HUES64 (cell line): ENCODE measurements at regions not wholly inside any gene's neighbourhood (a gene's known extent, or its start where the extent isn't known, plus 50 kb on each side); places are given as distances from the start of the nearest gene placed in this dataset.

Experiments
- H3K27ac ChIP-seq: 2 replicates; pipeline ENCODE4 v1.7.0; 2013; ENCODE audit warnings: low read depth, low read length, inconsistent platforms
- H3K27me3 ChIP-seq: 2 replicates; pipeline ENCODE4 v1.6.1; 2013; ENCODE audit warnings: mild to moderate bottlenecking, low read length; ENCODE audit not compliant: insufficient read depth
- H3K36me3 ChIP-seq: 2 replicates; pipeline ENCODE4 v1.6.1; 2013; ENCODE audit warnings: mild to moderate bottlenecking, low read length; ENCODE audit not compliant: insufficient read depth
- H3K4me1 ChIP-seq: 2 replicates; pipeline ENCODE4 v1.6.1; 2013; ENCODE audit warnings: mild to moderate bottlenecking, low read length, moderate library complexity; ENCODE audit not compliant: insufficient read depth
- H3K4me3 ChIP-seq: 2 replicates; pipeline ENCODE4 v1.5.1; 2013; ENCODE audit warnings: mild to moderate bottlenecking, low read length, moderate library complexity
- H3K9ac ChIP-seq: 2 replicates; pipeline ENCODE4 v1.6.1; 2013; ENCODE audit warnings: mild to moderate bottlenecking, low read depth, low read length
- H3K9me3 ChIP-seq: 2 replicates; pipeline ENCODE4 v1.6.1; 2013; ENCODE audit warnings: low read depth, low read length; ENCODE audit not compliant: insufficient read depth
- WGBS: fragments of 150-250, 120-280 bp; methylation state at CpG from one replicate; pipeline ENCODE4 v1.1.7; 2013; ENCODE audit warnings: missing lambda C conversion rate; 5-methylcytosine and 5-hydroxymethylcytosine counted together

DNA sequence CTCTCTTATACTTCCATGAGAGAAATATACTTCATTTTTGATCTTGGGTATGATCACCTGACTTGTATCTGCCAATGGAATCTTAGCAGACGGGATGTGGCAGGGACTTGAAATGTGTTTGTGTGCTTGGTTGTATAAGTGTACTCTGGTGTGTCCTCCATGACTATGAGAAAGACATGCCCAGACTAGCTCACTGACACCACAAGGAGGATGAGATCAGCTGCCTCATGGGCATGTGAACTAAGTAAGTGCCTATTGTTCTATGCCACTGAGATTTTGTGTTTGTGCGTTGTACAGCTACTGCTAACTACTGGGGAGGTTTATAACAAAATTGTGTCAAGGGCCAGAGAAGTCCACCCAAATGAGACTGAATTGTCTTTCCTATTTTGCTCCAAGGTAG lies 402.2 kb upstream of the SALL1 start:
- Histone ChIP-seq H3K27ac (no peak overlapping the region), H3K4me3 (no peak overlapping the region), H3K27me3 (no peaks in the 10 kb centered on the region), H3K9me3 (no peaks in the 10 kb centered on the region), H3K4me1 (no peaks in the 10 kb centered on the region), H3K9ac (no peak overlapping the region), H3K36me3 (no peaks in the 10 kb centered on the region)
- WGBS = 97% methylated on average over 2 of the region's 2 CpGs

DNA sequence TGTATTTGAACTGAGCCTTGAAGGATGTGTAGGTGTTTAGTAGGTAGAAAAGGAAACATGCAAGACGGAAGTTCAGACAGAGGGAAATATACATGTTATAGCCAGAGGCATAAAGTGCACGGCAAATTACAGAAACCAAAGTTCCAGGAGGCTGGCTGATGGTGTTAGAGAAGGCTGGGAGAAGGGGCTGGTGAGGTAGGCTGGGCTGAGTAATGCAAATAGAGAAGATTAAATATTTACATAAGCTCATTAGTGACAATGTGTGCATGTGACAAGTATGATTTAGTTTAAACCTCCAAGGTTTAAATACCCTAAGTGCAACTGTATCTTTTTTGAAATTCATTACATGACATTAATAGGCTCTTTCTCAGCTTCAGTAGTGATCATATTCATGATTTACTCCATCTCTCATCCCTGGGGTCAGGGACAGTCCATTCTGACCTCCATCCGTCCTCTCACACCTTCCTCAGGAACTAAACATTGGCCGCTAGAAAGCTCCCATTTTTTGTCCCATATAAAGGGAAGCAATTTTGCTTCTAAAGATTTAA lies 399.8 kb upstream of the SALL1 start:
- Histone ChIP-seq H3K4me1 (peaks cover 5% of the 10 kb centered on the region), H3K27me3 (no peaks in the 10 kb centered on the region), H3K4me3 (no peak overlapping the region), H3K36me3 (no peaks in the 10 kb centered on the region), H3K9ac (no peak overlapping the region), H3K27ac (no peak overlapping the region), H3K9me3 (no peaks in the 10 kb centered on the region)
- 88% methylated on average over 4 of the region's 4 CpGs for WGBS

DNA sequence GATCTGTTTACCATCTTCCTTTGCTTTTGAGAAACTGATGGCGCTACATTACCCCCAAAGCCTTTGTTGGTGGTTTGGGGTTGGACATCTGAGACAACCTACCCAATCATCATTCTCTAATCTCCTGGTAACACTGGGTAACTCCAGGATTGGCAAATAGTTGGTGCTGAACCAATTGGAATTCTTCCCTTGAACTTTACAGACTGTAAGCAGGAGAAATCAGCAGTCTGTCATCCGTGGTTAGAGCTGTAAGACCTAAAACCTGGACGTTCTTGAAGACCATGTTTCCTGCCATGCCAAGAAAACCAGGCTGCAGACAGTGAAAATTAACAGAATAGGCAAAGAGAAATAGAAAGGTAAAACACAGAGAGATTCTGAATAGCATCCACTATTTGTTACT lies 398.8 kb upstream of the SALL1 start:
- Histone ChIP-seq H3K27ac (no peak overlapping the region), H3K4me3 (no peak overlapping the region), H3K9ac (no peak overlapping the region), H3K36me3 (no peaks in the 10 kb centered on the region), H3K4me1 (peaks cover 15% of the 10 kb centered on the region), H3K27me3 (no peaks in the 10 kb centered on the region), H3K9me3 (no peaks in the 10 kb centered on the region)
- 82% methylated on average over 2 of the region's 3 CpGs for WGBS

DNA sequence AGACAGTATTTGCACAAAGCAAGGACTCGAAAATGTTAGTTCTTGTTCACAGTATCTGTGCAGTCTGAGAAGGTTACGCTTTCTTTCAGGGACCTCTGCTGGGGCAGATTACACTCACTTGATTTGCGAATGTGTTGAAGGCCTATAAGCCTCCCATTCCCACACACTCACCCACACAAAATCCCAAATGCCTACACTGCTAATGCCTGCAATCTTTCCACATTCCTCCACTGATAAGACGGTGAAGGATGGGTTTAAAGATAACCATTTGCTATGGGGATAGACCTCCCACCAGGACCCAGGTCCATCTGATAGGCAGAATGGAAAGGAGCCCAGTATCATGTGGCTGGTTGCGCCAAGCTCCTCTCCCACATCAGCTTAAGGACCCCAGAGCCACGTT lies 394.9 kb upstream of the SALL1 start:
- Histone ChIP-seq H3K27ac (peak overlapping the region; percentile 92; the same call in 1 of the 2 replicates), H3K36me3 (no peaks in the 10 kb centered on the region), H3K9ac (no peak overlapping the region)

DNA sequence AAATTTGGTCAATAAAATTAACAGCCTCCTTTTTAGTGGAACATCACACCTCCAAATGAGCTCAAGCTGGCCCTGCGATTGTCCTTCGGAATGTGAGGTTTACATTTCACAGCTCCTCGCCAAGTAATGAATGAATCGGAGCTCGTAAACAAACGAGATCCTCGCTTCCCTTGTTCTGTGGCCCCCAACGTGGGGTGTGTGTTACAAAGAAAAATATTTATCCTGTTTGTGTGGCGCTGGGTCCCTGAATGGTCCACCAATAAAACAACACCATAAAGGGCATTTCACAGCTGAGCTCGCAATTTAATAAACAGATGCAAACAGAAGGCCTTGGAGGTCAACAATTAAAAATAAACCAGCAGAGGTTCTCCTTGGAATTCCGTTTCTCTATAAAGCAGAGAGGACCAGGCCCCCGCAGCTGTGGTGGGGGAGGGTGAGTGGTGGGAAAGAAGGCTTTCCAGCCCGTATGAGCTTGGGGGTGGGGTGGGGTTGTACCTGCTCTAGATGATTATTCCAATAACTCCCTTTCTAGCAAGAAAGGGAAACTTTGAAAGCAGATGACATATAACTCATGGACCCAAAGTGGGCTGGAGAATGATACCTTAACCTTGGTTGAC lies 393.9 kb upstream of the SALL1 start:
- Histone ChIP-seq H3K4me1 (peaks cover 60% of the 10 kb centered on the region), H3K9ac (peak overlapping the region; percentile 56; the same call in 1 of the 2 replicates), H3K36me3 (no peaks in the 10 kb centered on the region), H3K27ac (peak overlapping the region; percentile 92), H3K4me3 (peak overlapping the region; percentile 4; the same call in 1 of the 2 replicates), H3K9me3 (no peaks in the 10 kb centered on the region), H3K27me3 (no peaks in the 10 kb centered on the region)
- 19% methylated on average over 12 of the region's 13 CpGs for WGBS

More for the DNA sequence above, 394.9 kb upstream of the SALL1 start:
- no peaks in the 10 kb centered on the region for H3K9me3 ChIP-seq
- H3K27me3 ChIP-seq = no peaks in the 10 kb centered on the region
- WGBS = 85% methylated on average over 6 of the region's 6 CpGs
- H3K4me3 ChIP-seq = no peak overlapping the region
- peaks cover 54% of the 10 kb centered on the region for H3K4me1 ChIP-seq

DNA sequence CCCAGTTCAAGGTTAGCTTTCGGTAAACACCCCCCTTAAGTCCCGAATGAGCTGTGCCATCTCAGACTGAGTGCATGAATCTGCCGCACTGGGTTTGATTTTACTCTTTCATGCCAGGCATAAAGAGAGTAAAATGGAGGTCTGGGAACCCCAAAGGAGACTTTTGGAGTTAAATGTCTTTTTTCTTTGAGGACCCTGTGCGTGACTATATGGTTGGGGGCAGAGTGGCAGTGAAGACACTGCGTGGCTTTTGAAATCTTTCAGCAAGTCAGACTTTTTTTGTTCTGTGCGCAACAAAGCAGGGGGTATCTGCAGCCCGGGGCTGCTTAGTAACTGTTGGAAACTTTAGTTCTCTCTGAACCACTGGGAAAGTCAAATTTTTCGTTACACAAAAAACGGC lies 392.9 kb upstream of the SALL1 start:
- Histone ChIP-seq H3K27ac (peak overlapping the region; percentile 92), H3K36me3 (no peaks in the 10 kb centered on the region), H3K4me3 (no peak overlapping the region), H3K4me1 (peaks cover 70% of the 10 kb centered on the region), H3K9me3 (no peaks in the 10 kb centered on the region), H3K27me3 (no peaks in the 10 kb centered on the region), H3K9ac (peak overlapping the region; percentile 56)
- 77% methylated on average over 9 of the region's 9 CpGs for WGBS

DNA sequence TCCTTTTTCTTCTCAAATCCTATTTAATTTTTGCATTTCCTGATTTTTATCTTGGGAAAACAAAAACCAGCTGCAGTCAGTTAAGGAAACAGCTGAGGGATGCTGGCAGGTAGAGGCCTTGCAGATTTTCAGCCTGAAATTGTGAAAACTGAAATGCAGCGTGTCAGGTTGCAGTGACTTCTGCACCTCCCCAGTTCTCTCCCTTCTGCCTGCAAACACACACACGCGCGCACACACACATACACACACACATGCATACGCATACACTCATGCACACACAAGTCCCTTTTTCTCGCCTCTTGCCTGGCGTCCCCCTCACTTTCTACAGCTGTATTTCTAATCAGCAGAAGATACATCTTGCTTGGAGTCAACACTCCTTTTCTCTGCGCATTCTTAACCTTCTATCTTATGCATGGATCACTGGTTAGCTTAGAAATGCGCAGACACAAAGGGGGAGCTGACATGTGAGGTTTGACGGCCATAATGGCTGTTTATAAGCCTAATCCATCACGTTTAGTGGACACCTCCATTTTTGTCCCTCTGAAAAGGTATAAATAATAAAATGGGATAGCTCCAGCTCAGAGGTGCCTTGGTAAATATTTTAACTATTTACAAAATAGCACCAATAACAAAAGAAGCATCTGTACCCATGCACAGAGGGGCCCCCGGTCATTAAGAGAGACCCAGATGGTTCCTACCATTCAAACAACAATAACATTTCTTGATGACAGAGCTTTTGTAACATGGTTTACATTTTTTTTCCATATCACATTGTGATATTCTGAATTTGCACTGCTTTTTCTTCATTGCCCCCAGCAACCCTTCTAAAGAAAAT lies 392.1 kb upstream of the SALL1 start:
- no peak overlapping the region for H3K27ac ChIP-seq
- H3K9me3 ChIP-seq = no peaks in the 10 kb centered on the region
- no peak overlapping the region for H3K9ac ChIP-seq
- no peaks in the 10 kb centered on the region for H3K27me3 ChIP-seq
- WGBS = 74% methylated on average over 12 of the region's 12 CpGs
- H3K4me3 ChIP-seq = no peak overlapping the region
- no peaks in the 10 kb centered on the region for H3K36me3 ChIP-seq
- H3K4me1 ChIP-seq = peaks cover 77% of the 10 kb centered on the region

DNA sequence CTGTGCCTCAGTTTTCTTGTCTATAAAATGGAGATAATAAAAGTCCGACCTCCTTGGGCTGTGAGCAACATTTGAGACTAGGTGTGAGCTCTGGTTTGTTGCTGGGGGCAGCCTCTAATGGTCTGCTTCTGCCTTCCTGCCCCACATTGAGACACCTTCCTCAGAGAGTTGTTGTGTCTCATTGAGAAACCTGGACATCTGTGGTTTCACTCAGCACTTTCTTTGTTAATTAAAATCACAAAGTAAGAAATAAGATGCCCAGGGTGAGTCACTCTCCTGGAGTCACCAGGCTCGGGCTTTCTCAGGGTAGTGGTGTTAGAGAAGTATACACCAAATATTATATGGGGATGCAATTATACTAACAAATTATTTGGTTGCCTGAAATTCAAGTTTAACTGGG lies 389.2 kb upstream of the SALL1 start:
- Histone ChIP-seq H3K4me1 (peaks cover 67% of the 10 kb centered on the region), H3K36me3 (no peaks in the 10 kb centered on the region), H3K9ac (no peak overlapping the region), H3K27ac (no peak overlapping the region), H3K9me3 (no peaks in the 10 kb centered on the region), H3K4me3 (no peak overlapping the region), H3K27me3 (no peaks in the 10 kb centered on the region)
- 90% methylated on average over 1 of the region's 2 CpGs for WGBS

DNA sequence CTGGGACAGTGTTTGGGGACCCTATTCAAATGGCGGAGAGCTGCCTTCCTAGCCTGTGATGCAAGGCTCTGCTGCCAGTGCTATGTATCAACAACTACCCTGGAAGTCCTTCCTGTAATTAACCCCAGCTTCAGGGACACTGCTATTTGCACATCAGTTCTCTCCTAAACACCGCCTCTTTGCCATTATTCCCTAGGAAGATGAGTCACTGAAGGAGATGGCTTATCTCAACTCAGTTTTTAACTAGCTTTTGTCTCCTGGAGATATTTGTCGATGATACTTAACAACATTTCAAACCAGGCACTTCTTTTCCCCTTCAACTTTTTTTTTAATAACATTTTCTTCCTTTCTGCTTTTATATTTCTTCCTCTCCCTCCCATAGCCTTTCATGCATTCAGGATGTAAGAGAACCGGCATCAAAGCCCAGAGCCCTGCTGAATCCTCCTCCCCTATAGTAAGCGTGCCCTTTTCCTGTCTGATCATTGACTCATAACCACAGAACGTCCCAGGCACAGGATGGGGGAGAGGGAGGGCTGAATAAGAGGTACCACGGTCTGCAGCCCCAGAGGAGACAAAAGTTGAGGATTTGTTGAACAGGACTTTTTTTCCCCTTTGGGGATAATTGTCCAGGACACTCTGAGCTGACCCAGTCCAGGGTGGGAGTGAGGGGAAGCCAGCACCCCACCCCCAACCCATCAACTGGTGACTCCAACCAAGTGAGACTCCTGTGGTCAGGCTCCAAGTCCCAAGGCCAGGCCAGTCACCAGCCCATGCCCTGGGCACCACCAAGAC lies 387.8 kb upstream of the SALL1 start:
- no peaks in the 10 kb centered on the region for H3K27me3 ChIP-seq
- H3K36me3 ChIP-seq = no peaks in the 10 kb centered on the region
- H3K9me3 ChIP-seq = no peaks in the 10 kb centered on the region
- WGBS = 30% methylated on average over 6 of the region's 7 CpGs
- peaks cover 53% of the 10 kb centered on the region for H3K4me1 ChIP-seq
- peak overlapping the region; percentile 64 for H3K27ac ChIP-seq
- no peak overlapping the region for H3K4me3 ChIP-seq
- H3K9ac ChIP-seq = no peak overlapping the region

DNA sequence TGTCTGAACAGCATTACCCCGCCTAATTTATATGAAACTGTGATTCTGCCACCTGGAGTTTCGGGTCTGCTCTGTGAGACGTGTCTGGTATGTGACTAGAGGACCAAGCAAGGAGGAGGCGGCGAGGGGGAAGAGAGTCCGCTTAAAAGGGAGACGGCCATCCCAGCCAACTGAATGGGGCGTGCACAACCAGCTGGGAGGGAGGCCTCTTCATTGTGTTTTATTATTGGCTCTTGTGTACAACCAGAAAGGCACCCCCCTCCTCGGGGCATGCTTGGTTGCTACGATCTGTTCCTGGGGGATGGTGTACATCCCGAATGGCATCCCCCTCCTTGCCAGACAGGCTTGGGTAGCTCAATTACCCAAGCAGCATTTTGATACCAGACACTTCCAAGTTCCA lies 384.5 kb upstream of the SALL1 start:
- H3K27ac ChIP-seq = no peak overlapping the region
- H3K27me3 ChIP-seq = no peaks in the 10 kb centered on the region
- H3K9ac ChIP-seq = no peak overlapping the region
- WGBS = 89% methylated on average over 11 of the region's 11 CpGs
- no peak overlapping the region for H3K4me3 ChIP-seq
- H3K9me3 ChIP-seq = no peaks in the 10 kb centered on the region
- no peaks in the 10 kb centered on the region for H3K36me3 ChIP-seq
- peaks cover 25% of the 10 kb centered on the region for H3K4me1 ChIP-seq

DNA sequence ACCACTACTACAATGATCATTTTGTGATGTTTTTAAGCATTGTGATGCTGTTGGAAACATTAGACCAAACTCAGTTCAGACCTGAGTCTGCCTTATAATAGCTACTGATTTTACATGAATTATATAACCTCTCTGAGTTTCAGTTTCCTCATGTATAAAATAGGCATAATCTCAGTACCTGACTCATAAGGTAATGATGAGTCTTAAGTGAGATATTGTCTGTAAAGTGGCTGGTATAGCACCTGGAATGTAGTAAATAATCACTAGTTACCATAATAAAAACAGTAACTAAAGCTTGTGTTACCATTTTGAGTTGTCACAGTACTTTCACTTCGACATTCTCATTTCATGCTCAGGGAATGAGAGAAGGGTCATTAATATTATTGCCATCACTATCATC lies 381.5 kb upstream of the SALL1 start:
- H3K9me3 ChIP-seq = no peaks in the 10 kb centered on the region
- no peak overlapping the region for H3K9ac ChIP-seq
- peaks cover 4% of the 10 kb centered on the region; the same call in 1 of the 2 replicates for H3K4me1 ChIP-seq
- H3K36me3 ChIP-seq = no peaks in the 10 kb centered on the region
- 80% methylated on average over 1 of the region's 1 CpG for WGBS
- H3K27ac ChIP-seq = no peak overlapping the region
- H3K4me3 ChIP-seq = no peak overlapping the region
- no peaks in the 10 kb centered on the region for H3K27me3 ChIP-seq
